HFF-Myc (cell line): ENCODE measurements at regions not wholly inside any gene's neighbourhood (a gene's known extent, or its start where the extent isn't known, plus 50 kb on each side); places are given as distances from the start of the nearest gene placed in this dataset.
A peak's percentile ranks its signal among the peaks of the same experiment; 100 is the strongest.

Experiments used
- DNase-seq: peaks from one replicate; pipeline ENCODE4 v3.0.0-alpha.2; 2011; ENCODE audit warnings: low read depth; ENCODE audit errors: extremely low read depth
- H3K4me3 ChIP-seq: replicated peaks from 2 replicates; pipeline ENCODE4 v1.5.1; 2011; ENCODE audit warnings: low read depth, mild to moderate bottlenecking, control low read depth, low read length
- TF ChIP-seq, protein P1 (sequence below): IDR thresholded peaks from 2 replicates; pipeline ENCODE4 v1.5.1; 2012; ENCODE audit warnings: mild to moderate bottlenecking, low read depth, low read length, control low read depth; ENCODE audit errors: missing control alignments

DNA sequence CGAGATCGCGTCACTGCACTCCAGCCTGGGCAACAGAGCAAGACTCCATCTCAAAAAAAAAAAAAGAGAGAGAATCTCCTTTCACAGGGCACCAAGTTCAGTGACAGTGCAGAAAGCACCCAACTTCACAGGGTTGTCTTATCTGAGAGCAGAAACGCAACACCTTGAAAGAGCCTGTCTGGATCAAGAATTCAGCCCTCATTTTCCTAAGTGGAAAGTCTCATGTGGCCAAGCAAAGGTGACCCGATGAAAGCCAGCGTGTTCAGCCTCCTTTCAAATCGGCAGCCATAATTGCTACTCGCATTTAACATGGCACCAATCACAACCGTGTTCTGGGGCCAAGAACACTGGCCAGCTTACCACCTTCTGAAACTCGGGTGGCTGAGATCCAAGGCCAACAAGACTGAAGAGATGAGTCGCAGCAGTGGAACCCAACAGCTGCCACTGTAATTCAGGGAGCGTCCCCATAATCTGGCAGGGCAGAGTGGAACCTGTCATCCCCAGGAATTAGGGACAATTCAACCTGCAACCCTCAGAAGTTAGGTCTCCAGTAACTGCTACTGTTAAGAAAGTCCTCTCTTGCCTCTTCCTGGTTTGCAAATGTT lies 536.7 kb upstream of the JARID2 start:
- DNase-seq: no peak
- TF ChIP-seq, protein P1, sequence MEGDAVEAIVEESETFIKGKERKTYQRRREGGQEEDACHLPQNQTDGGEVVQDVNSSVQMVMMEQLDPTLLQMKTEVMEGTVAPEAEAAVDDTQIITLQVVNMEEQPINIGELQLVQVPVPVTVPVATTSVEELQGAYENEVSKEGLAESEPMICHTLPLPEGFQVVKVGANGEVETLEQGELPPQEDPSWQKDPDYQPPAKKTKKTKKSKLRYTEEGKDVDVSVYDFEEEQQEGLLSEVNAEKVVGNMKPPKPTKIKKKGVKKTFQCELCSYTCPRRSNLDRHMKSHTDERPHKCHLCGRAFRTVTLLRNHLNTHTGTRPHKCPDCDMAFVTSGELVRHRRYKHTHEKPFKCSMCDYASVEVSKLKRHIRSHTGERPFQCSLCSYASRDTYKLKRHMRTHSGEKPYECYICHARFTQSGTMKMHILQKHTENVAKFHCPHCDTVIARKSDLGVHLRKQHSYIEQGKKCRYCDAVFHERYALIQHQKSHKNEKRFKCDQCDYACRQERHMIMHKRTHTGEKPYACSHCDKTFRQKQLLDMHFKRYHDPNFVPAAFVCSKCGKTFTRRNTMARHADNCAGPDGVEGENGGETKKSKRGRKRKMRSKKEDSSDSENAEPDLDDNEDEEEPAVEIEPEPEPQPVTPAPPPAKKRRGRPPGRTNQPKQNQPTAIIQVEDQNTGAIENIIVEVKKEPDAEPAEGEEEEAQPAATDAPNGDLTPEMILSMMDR: no peak

DNA sequence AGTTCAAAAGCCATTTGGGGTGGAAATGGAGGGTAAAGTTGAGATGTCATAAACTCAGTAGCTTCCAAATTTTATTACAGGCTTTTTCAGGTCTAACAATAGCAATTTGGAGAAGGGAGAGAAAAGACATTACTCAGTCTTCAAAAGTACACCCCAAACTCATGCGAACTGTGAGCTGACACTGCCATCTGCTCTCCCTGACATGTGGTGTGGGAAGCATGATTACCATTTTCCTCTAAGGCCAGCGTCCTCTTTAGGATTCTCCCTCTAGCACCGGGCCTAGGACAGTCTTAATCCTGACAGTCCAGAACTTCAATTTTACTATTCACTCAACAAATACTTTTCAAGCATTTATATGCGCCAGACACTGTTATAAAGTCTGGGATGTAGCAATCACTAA lies 536.0 kb upstream of the JARID2 start:
- TF ChIP-seq, protein P1: no peak
- no peak overlapping the region for H3K4me3 ChIP-seq
- DNase-seq: no peak

More for the DNA sequence above, 536.7 kb upstream of the JARID2 start:
- H3K4me3 ChIP-seq: no peak overlapping the region

- TF ChIP-seq, protein P1: no peak
- DNase-seq: no peak
- H3K4me3 ChIP-seq: no peak overlapping the region
These were observed 535.4 kb upstream of the JARID2 start for GRCh38 chr6:14710421-14710820.

DNA sequence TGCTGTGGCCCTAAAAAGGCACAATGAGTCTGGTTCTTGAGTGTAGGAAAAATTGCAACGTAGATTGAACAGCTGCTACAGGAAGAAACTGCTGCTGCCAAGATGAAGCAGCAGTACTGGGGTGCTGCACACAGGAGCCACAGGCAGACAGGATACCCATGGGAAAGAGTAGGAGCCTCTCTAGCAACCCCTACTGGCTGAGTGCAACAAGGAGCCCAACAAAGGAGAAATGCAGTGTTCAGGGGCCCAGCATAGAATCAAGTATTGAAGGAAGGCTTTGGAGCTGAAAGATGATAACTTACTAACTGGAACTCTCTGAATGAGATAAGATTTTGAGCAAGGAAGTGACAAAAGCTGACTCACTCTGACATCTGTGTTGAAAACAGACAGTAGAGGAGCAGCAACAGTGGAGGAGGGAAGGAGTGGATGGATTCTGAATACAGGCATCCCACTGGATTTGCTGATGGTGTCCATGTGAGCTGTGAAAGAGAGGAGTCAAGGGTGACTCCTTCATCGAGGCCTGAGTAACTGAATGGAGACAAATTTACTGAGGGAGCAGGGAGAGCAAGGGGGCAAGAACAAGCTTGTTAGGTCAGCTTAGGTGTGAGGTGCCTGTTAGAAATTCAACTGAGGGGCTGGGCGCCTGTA lies 534.7 kb upstream of the JARID2 start:
- peak; percentile 69 for DNase-seq
- TF ChIP-seq, protein P1: peak; percentile 79
- no peak overlapping the region for H3K4me3 ChIP-seq

- no peak overlapping the region for H3K4me3 ChIP-seq
- TF ChIP-seq, protein P1: no peak
- DNase-seq: no peak
These were observed 534.0 kb upstream of the JARID2 start for GRCh38 chr6:14711704-14712379.

DNA sequence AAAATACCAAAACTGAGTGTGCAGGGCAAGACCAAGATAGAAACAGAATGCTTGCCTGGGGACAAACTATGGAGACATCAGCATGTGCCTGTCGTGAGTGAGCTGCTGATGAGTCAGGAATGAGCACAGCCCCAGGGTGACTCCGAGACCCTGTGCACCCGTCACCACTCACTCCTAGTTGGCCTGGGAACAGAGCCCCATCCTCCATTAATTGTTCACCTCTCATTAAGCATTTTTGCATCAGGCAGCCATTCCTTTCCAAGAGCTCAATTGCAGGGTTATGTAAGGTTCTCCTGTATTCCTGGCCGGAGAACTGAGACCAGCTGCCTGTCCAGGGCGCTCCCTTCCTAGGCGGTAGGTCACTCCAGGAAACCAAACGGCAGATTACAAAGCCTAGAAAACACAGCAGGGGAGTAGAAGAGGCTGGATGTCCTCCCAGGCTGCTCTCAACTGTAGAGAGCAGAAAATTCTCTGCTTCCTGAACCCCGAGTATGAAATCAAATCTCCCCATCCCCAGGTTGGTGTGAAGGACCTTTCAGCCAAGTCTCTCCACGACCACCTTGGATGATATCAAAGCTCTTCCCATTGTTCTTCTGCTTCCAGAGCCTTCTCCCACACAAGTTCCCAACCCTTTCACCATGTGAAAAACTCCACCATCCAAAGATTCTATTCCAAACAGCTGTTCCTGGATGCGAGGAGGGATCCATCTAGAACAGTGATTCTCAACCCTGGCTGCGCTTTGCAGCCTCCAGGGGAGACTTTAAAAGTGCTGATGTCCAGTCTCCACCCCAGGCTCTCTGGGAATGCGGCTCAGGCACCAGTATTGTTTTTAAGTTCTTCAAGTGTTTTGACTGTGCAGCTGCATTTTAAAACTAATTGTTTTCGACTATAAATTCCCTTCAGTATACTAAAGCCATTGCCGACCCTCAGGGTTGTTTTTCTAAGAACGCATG lies 532.6 kb upstream of the JARID2 start:
- TF ChIP-seq, protein P1: no peak
- H3K4me3 ChIP-seq: no peak overlapping the region
- DNase-seq: no peak
